ENCODE measurements at regions not wholly inside any gene's neighbourhood (a gene's known extent, or its start where the extent isn't known, plus 50 kb on each side); places are given as distances from the start of the nearest gene placed in this dataset.

DNA sequence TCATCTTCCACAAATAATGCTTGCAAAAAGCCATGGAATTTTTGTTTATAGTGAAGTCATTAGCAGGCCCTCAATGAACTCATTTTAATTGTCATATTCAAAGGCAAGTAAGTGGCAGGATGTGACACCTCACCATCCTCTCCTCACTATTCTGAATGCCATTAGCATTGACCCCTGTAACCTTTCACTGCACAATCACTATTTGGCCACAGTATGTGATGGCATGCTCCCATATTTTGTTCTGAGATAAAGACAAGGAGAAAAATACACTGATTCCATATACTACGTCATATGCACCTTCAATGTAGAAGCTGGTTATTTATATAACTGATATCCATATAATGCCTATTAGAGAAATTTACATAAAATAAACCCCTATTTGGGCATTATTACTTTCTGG lies 1443.2 kb downstream of the SUCLG1 start:
- H3K4me3 ChIP-seq (replicated peaks in 1 of 4; ENCODE audit: control extremely low read depth in 1 of 4, insufficient read depth in 1 of 4, low read depth in 3 of 4, low read length in 4 of 4), result no peak overlapping the region
- no peaks in the 10 kb centered on the region for H3K4me1 ChIP-seq (ENCODE audit: control insufficient read depth, extremely low read depth, insufficient read depth, low read length)
- no peaks in the 10 kb centered on the region for H3K27me3 ChIP-seq (ENCODE audit: control insufficient read depth, insufficient read depth, low read length)
- H3K9me3 ChIP-seq (ENCODE audit: control insufficient read depth, insufficient read depth, low read depth, low read length), result no peaks in the 10 kb centered on the region
- H3K36me3 ChIP-seq (ENCODE audit: control insufficient read depth, insufficient read depth, low read length), result no peaks in the 10 kb centered on the region
- H4K20me1 ChIP-seq (ENCODE audit: control insufficient read depth, extremely low read depth, insufficient read depth, low read length), result no peaks in the 10 kb centered on the region
- H2AFZ ChIP-seq (ENCODE audit: low read length), result no peak overlapping the region
- no peak for TF ChIP-seq EZH2 (IDR thresholded peaks at IDR 0.05; ENCODE audit: low read length, missing control alignments)
- TF ChIP-seq CTCF (conservative IDR thresholded peaks at IDR 0.05 in 1 of 2, IDR thresholded peaks at IDR 0.05 in 1 of 2; ENCODE audit: low read depth in 1 of 2, low read length in 2 of 2), result no peak
- H3K4me2 ChIP-seq (ENCODE audit: extremely low read depth, insufficient read depth, low read length), result no peak overlapping the region
- H3K9ac ChIP-seq (ENCODE audit: insufficient read depth, low read length), result no peak overlapping the region
- H3K79me2 ChIP-seq (ENCODE audit: control insufficient read depth, insufficient read depth, low read length), result no peaks in the 10 kb centered on the region
- no peak overlapping the region for H3K27ac ChIP-seq (ENCODE audit: insufficient read depth, low read length)
- DNase-seq (ENCODE audit: low read depth in 2 of 2), result no peak

- no peak overlapping the region for H2AFZ ChIP-seq (ENCODE audit: low read length)
- no peaks in the 10 kb centered on the region for H4K20me1 ChIP-seq (ENCODE audit: control insufficient read depth, extremely low read depth, insufficient read depth, low read length)
These were observed 1443.9 kb downstream of the SUCLG1 start for GRCh38 chr2:83015035-83015715.

DNA sequence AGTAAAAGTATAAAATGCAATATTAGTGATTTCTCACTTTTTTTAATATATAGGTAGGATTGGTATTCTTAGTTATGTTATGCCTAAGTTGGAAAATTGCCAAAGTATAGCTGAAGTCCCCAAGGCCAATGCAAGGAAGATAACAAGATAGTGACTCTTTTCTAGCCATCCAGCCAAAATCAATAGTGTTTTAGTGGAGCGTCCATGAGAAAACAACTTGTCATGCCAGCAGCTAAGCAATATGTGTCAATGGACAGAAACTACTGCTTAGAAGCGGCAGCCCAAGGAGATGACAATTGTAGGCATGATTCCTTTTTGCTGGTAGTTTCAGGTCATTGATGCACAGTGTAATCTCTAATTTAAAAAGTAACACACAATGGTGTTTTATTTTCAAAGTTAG lies 1444.6 kb downstream of the SUCLG1 start:
- Histone ChIP-seq H2AFZ (ENCODE audit: low read length) (no peak overlapping the region), H3K27ac (ENCODE audit: insufficient read depth, low read length) (no peak overlapping the region), H3K9me3 (ENCODE audit: control insufficient read depth, insufficient read depth, low read depth, low read length) (no peaks in the 10 kb centered on the region), H3K4me1 (ENCODE audit: control insufficient read depth, extremely low read depth, insufficient read depth, low read length) (no peaks in the 10 kb centered on the region), H3K4me3 (replicated peaks in 1 of 4; ENCODE audit: control extremely low read depth in 1 of 4, insufficient read depth in 1 of 4, low read depth in 3 of 4, low read length in 4 of 4) (no peak overlapping the region), H3K9ac (ENCODE audit: insufficient read depth, low read length) (no peak overlapping the region), H4K20me1 (ENCODE audit: control insufficient read depth, extremely low read depth, insufficient read depth, low read length) (no peaks in the 10 kb centered on the region), H3K4me2 (ENCODE audit: extremely low read depth, insufficient read depth, low read length) (no peak overlapping the region), H3K36me3 (ENCODE audit: control insufficient read depth, insufficient read depth, low read length) (no peaks in the 10 kb centered on the region), H3K79me2 (ENCODE audit: control insufficient read depth, insufficient read depth, low read length) (no peaks in the 10 kb centered on the region), H3K27me3 (ENCODE audit: control insufficient read depth, insufficient read depth, low read length) (no peaks in the 10 kb centered on the region)
- no peak for DNase-seq (ENCODE audit: low read depth in 2 of 2)
- TF ChIP-seq CTCF (conservative IDR thresholded peaks at IDR 0.05 in 1 of 2, IDR thresholded peaks at IDR 0.05 in 1 of 2; ENCODE audit: low read depth in 1 of 2, low read length in 2 of 2) (no peak), EZH2 (IDR thresholded peaks at IDR 0.05; ENCODE audit: low read length, missing control alignments) (no peak)

More at GRCh38 chr2:83015035-83015715, 1443.9 kb downstream of the SUCLG1 start:
- Histone ChIP-seq H3K9me3 (ENCODE audit: control insufficient read depth, insufficient read depth, low read depth, low read length) (no peaks in the 10 kb centered on the region), H3K9ac (ENCODE audit: insufficient read depth, low read length) (no peak overlapping the region), H3K27me3 (ENCODE audit: control insufficient read depth, insufficient read depth, low read length) (no peaks in the 10 kb centered on the region), H3K4me2 (ENCODE audit: extremely low read depth, insufficient read depth, low read length) (no peak overlapping the region), H3K4me3 (replicated peaks in 1 of 4; ENCODE audit: control extremely low read depth in 1 of 4, insufficient read depth in 1 of 4, low read depth in 3 of 4, low read length in 4 of 4) (no peak overlapping the region), H3K36me3 (ENCODE audit: control insufficient read depth, insufficient read depth, low read length) (no peaks in the 10 kb centered on the region), H3K79me2 (ENCODE audit: control insufficient read depth, insufficient read depth, low read length) (no peaks in the 10 kb centered on the region), H3K27ac (ENCODE audit: insufficient read depth, low read length) (no peak overlapping the region), H3K4me1 (ENCODE audit: control insufficient read depth, extremely low read depth, insufficient read depth, low read length) (no peaks in the 10 kb centered on the region)
- TF ChIP-seq CTCF (conservative IDR thresholded peaks at IDR 0.05 in 1 of 2, IDR thresholded peaks at IDR 0.05 in 1 of 2; ENCODE audit: low read depth in 1 of 2, low read length in 2 of 2) (no peak), EZH2 (IDR thresholded peaks at IDR 0.05; ENCODE audit: low read length, missing control alignments) (no peak)
- DNase-seq (ENCODE audit: low read depth in 2 of 2), result no peak

Data from fibroblast of lung (primary cell).